GM12878 (cell line): ENCODE measurements at regions not wholly inside any gene's neighbourhood (a gene's known extent, or its start where the extent isn't known, plus 50 kb on each side); places are given as distances from the start of the nearest gene placed in this dataset.

Experiments
- ATAC-seq: fragments of 200-7000 bp; cut with Tn5 transposase; 3 replicates; pipeline ENCODE4 v1.9.1; 2020; ENCODE audit warnings: mild to moderate bottlenecking, moderate library complexity
- BruUV-seq: library from RNA; stranded (reverse); fragments of 400-500 nt; replicated peaks from 2 replicates; lab custom pipeline; 2021; lab: Mats Ljungman, UMichigan
- CTCF ChIA-PET: fragments of 300-600 bp; sonication (Branson Sonifier 250); formaldehyde crosslinking; extraction: SDS; loops from one replicate; lab custom pipeline; 2021; ENCODE audit warnings: inconsistent platforms; lab: Yijun Ruan, JAX
- POLR2A ChIA-PET: fragments of 350-600 bp; formaldehyde crosslinking; extraction: SDS; loops from one replicate; lab custom pipeline; 2021; ENCODE audit warnings: inconsistent platforms; lab: Charles Lee
- RAD21 ChIA-PET: fragments of 300-600 bp; sonication (Branson Sonifier 250); formaldehyde crosslinking; loops from one replicate; lab custom pipeline; 2023; ENCODE audit warnings: antibody characterized with exemption; ENCODE audit not compliant: unreplicated experiment; lab: Charles Lee
- SMC1A ChIA-PET: fragments of 300-600 bp; sonication (Branson Sonifier 250); formaldehyde crosslinking; loops from one replicate; lab custom pipeline; 2023; ENCODE audit not compliant: unreplicated experiment, uncharacterized antibody; lab: Charles Lee
- DNase-seq: peaks from one replicate; pipeline ENCODE4 v3.0.0-alpha.2; 2011; ENCODE audit warnings: low read depth, low spot score
- FAIRE-seq: peaks from 3 replicates; lab custom pipeline; 2011; peaks lifted over from hg19 to GRCh38; lab: Jason Lieb, UNC
- H2AFZ ChIP-seq: 2 replicates; pipeline ENCODE4 v1.6.0; 2011; ENCODE audit warnings: low read depth, low read length, control low read depth; ENCODE audit not compliant: control insufficient read depth
- H3K27ac ChIP-seq: 2 replicates; pipeline ENCODE4 v1.5.1; 2011; ENCODE audit warnings: control low read depth; ENCODE audit not compliant: control insufficient read depth, insufficient read depth
- H3K27me3 ChIP-seq, 2 experiments: replicated peaks in 1 of 2; 2 replicates each; pipeline versions ENCODE4 v1.6.0 to v1.6.1; 2011; ENCODE audit warnings: low read length in 1 of 2; ENCODE audit not compliant: control insufficient read depth in 2 of 2, insufficient read depth in 2 of 2
- H3K36me3 ChIP-seq, 2 experiments: 2 replicates each; pipeline ENCODE4 v1.5.1; 2011; ENCODE audit warnings: low read length in 1 of 2; ENCODE audit not compliant: control insufficient read depth in 2 of 2, insufficient read depth in 2 of 2
- H3K4me1 ChIP-seq: 2 replicates; pipeline ENCODE4 v1.6.1; 2011; ENCODE audit warnings: mild to moderate bottlenecking, low read length, moderate library complexity, mixed read lengths; ENCODE audit not compliant: control insufficient read depth, insufficient read depth
- H3K4me2 ChIP-seq: 2 replicates; pipeline ENCODE4 v1.6.0; 2011; ENCODE audit warnings: control low read depth; ENCODE audit not compliant: control insufficient read depth, insufficient read depth
- H3K4me3 ChIP-seq: fragments of 200-600 bp; sonication (generic); 2 replicates; pipeline ENCODE4 v1.5.1; 2016
- H3K79me2 ChIP-seq: 2 replicates; pipeline ENCODE4 v1.6.0; 2011; ENCODE audit warnings: low read length; ENCODE audit not compliant: control insufficient read depth, insufficient read depth
- H3K9ac ChIP-seq: 2 replicates; pipeline ENCODE4 v1.8.0; 2011; ENCODE audit warnings: low read length, control low read depth, mixed read lengths; ENCODE audit not compliant: control insufficient read depth, insufficient read depth
- H3K9me3 ChIP-seq: replicated peaks from 3 replicates; pipeline ENCODE4 v1.5.1; 2011; ENCODE audit warnings: mild to moderate bottlenecking, low read length; ENCODE audit not compliant: control insufficient read depth, insufficient read depth
- H4K20me1 ChIP-seq: 2 replicates; pipeline ENCODE4 v1.6.0; 2011; ENCODE audit not compliant: control insufficient read depth, insufficient read depth
- ASH2L ChIP-seq: fragments of 300-600, 200-600 bp; sonication (generic); IDR thresholded peaks from 2 replicates; pipeline ENCODE4 v1.6.1; 2017; ENCODE audit warnings: low read depth, mild to moderate bottlenecking, borderline replicate concordance
- BCLAF1 ChIP-seq: fragments of 450-650 bp; IDR thresholded peaks from 2 replicates; pipeline ENCODE4 v1.6.1; 2017; ENCODE audit warnings: antibody characterized with exemption, mild to moderate bottlenecking, moderate library complexity
- CBFB ChIP-seq: IDR thresholded peaks from 2 replicates; pipeline ENCODE4 v1.6.1; 2016; ENCODE audit warnings: antibody characterized with exemption, low read depth
- CREM ChIP-seq: IDR thresholded peaks from 2 replicates; pipeline ENCODE4 v1.6.1; 2014; ENCODE audit warnings: antibody characterized with exemption, low read depth
- ESRRA ChIP-seq: IDR thresholded peaks from 2 replicates; pipeline ENCODE4 v1.6.1; 2012; ENCODE audit warnings: mild to moderate bottlenecking, low read length, improper control_type of control experiment
- KDM1A ChIP-seq: fragments of 200-600 bp; sonication (generic); IDR thresholded peaks from 2 replicates; pipeline ENCODE4 v1.6.1; 2016; ENCODE audit warnings: borderline replicate concordance
- KLF5 ChIP-seq: fragments of 450-650 bp; IDR thresholded peaks from 2 replicates; pipeline ENCODE4 v1.6.1; 2014; ENCODE audit warnings: mild to moderate bottlenecking; ENCODE audit not compliant: partially characterized antibody
- MTA2 ChIP-seq: fragments of 450-650 bp; IDR thresholded peaks from 2 replicates; pipeline ENCODE4 v1.6.1; 2016; ENCODE audit warnings: low read depth, mild to moderate bottlenecking, moderate library complexity
- MYB ChIP-seq: fragments of 150-350 bp; IDR thresholded peaks from 2 replicates; pipeline ENCODE4 v1.6.1; 2014; ENCODE audit warnings: mild to moderate bottlenecking, low read depth, low read length, borderline replicate concordance
- NR2F1 ChIP-seq: fragments of 450-650 bp; conservative IDR thresholded peaks from 2 replicates; pipeline ENCODE4 v1.6.1; 2017; ENCODE audit warnings: mild to moderate bottlenecking
- NRF1 ChIP-seq: conservative IDR thresholded peaks from 2 replicates; pipeline ENCODE4 v1.6.1; 2011; ENCODE audit warnings: mild to moderate bottlenecking, low read depth, low read length, improper control_type of control experiment
- POLR2AphosphoS2 ChIP-seq: IDR thresholded peaks from 2 replicates; pipeline ENCODE4 v1.6.1; 2011; ENCODE audit warnings: low read depth, mild to moderate bottlenecking, low read length, improper control_type of control experiment, moderate library complexity
- RUNX3 ChIP-seq: IDR thresholded peaks from 2 replicates; pipeline ENCODE4 v1.6.1; 2012; ENCODE audit warnings: low read length, inconsistent platforms
- SIN3A ChIP-seq: IDR thresholded peaks from 2 replicates; pipeline ENCODE4 v1.6.1; 2012; ENCODE audit warnings: low read depth, low read length, improper control_type of control experiment
- SPI1 ChIP-seq: IDR thresholded peaks from 2 replicates; pipeline ENCODE4 v1.6.1; 2011; ENCODE audit warnings: low read depth, mild to moderate bottlenecking, low read length, moderate library complexity, borderline replicate concordance; ENCODE audit not compliant: insufficient read depth
- SRF ChIP-seq, 2 experiments: IDR thresholded peaks; 2 replicates each; pipeline ENCODE4 v1.6.1; 2011; ENCODE audit warnings: low read depth in 2 of 2, low read length in 2 of 2, mild to moderate bottlenecking in 1 of 2, moderate library complexity in 1 of 2
- YBX1 ChIP-seq: fragments of 450-650 bp; IDR thresholded peaks from 2 replicates; pipeline ENCODE4 v1.6.1; 2016; ENCODE audit warnings: antibody characterized with exemption
- WGBS: methylation state at CpG from one replicate; pipeline ENCODE4 v1.1.6; 2016; ENCODE audit warnings: low lambda C conversion rate; ENCODE audit not compliant: insufficient replicate concordance, insufficient coverage; ENCODE audit errors: missing lambda C conversion rate; 5-methylcytosine and 5-hydroxymethylcytosine counted together
- in situ Hi-C: fragments of 300-500 bp; cut with MboI; formaldehyde crosslinking; loops from 9 replicates; pipeline ENCODE4 v1.14.3; 2018; ENCODE audit warnings: mixed read lengths
- intact Hi-C: fragments of 100-400 bp; cut with micrococcal nuclease; formaldehyde crosslinking; loops from one replicate; pipeline ENCODE4 v1.14.2; 2022; ENCODE audit not compliant: unreplicated experiment
- TF ChIP-seq, protein P1 (sequence below): fragments of 450-650 bp; IDR thresholded peaks from 2 replicates; pipeline ENCODE4 v1.6.1; 2017; ENCODE audit warnings: borderline replicate concordance

GRCh38 chr21:25827513-25827912 is 92.7 kb downstream of the GABPA start:
- SMC1A ChIA-PET, result no interaction called here
- CTCF ChIA-PET, result no interaction called here

More at GRCh38 chr21:25827513-25827912, 92.7 kb downstream of the GABPA start:
- intact Hi-C loops, result no loop called here
- in situ Hi-C loops, result no loop called here
- Histone ChIP-seq H3K9me3 (no peaks in the 10 kb centered on the region), H2AFZ (no peak overlapping the region), H4K20me1 (no peaks in the 10 kb centered on the region), H3K79me2 (no peaks in the 10 kb centered on the region), H3K27ac (no peak overlapping the region), H3K4me3 (no peak overlapping the region), H3K27me3 (no peaks in the 10 kb centered on the region), H3K4me1 (no peaks in the 10 kb centered on the region), H3K36me3 (no peaks in the 10 kb centered on the region), H3K4me2 (no peak overlapping the region), H3K9ac (no peak overlapping the region)
- ATAC-seq (no peak), DNase-seq (no peak), FAIRE-seq (no peak)
- POLR2A ChIA-PET, result interaction anchor here (0.7 kb wide), 1 partner anchor 79 kb away, joined by 3 read pairs; no protein-coding TSS in a partner anchor
- WGBS, result 8% methylated on average over 2 of the region's 2 CpGs
- RAD21 ChIA-PET, result no interaction called here
- TF ChIP-seq MTA2 (no peak), MYB (no peak), NRF1 (no peak), CREM (no peak), KLF5 (no peak), SPI1 (no peak), ASH2L (no peak), BCLAF1 (no peak), NR2F1 (no peak), YBX1 (no peak), SRF (IDR thresholded peaks at IDR 0.05; ENCODE audit: low read depth in 2 of 2, low read length in 2 of 2) (no peak), KDM1A (no peak), CBFB (no peak), RUNX3 (no peak), ESRRA (no peak), SIN3A (no peak), POLR2AphosphoS2 (no peak)
- TF ChIP-seq, protein P1, sequence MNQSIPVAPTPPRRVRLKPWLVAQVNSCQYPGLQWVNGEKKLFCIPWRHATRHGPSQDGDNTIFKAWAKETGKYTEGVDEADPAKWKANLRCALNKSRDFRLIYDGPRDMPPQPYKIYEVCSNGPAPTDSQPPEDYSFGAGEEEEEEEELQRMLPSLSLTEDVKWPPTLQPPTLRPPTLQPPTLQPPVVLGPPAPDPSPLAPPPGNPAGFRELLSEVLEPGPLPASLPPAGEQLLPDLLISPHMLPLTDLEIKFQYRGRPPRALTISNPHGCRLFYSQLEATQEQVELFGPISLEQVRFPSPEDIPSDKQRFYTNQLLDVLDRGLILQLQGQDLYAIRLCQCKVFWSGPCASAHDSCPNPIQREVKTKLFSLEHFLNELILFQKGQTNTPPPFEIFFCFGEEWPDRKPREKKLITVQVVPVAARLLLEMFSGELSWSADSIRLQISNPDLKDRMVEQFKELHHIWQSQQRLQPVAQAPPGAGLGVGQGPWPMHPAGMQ, result no peak
- BruUV-seq, result no TSS peak
